ENCODE measurements at regions not wholly inside any gene's neighbourhood (a gene's known extent, or its start where the extent isn't known, plus 50 kb on each side); places are given as distances from the start of the nearest gene placed in this dataset.

DNA sequence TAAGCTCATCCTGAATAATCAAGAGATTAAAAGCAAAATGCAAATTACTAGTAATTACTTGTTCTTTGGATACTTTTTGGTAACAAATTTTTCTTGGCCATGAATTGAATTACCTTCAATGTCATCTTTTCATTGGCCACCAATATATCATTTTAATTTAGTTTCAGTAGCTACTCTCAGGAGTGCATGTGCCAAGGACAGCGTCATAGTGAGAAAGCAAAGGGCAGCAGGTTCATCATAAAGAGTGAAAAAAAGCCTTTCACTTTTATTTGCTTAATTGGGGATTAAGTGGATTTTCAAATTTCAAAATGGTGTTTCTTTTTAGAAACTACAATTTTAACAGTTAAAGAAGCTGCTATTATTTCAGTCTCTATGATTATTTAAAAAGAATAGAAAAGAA lies 815.2 kb downstream of the NR4A2 start:
- TF ChIP-seq LEF1 (IDR thresholded peaks at IDR 0.05; ENCODE audit: borderline replicate concordance) (no peak), ARNT (IDR thresholded peaks at IDR 0.05) (no peak), L3MBTL2 (conservative IDR thresholded peaks at IDR 0.05) (no peak), ELF4 (IDR thresholded peaks at IDR 0.05) (no peak), TARDBP (IDR thresholded peaks at IDR 0.05) (no peak), SUZ12 (IDR thresholded peaks at IDR 0.05) (no peak), SP1 (IDR thresholded peaks at IDR 0.05) (no peak), ZNF384 (IDR thresholded peaks at IDR 0.05) (no peak), NFRKB (IDR thresholded peaks at IDR 0.05) (no peak), CTBP1 (IDR thresholded peaks at IDR 0.05; ENCODE audit: borderline replicate concordance) (no peak), FOXA1 (IDR thresholded peaks at IDR 0.05) (no peak), HDGF (IDR thresholded peaks at IDR 0.05; ENCODE audit: borderline replicate concordance) (no peak)
